ENCODE measurements at regions not wholly inside any gene's neighbourhood (a gene's known extent, or its start where the extent isn't known, plus 50 kb on each side); places are given as distances from the start of the nearest gene placed in this dataset.

- TF ChIP-seq POLR2A (IDR thresholded peaks at IDR 0.05) (no peak), CTCF (IDR thresholded peaks at IDR 0.05) (no peak)
These were observed 167.7 kb downstream of the TSHZ3 start for GRCh38 chr19:31181535-31181934.
